ENCODE measurements at regions not wholly inside any gene's neighbourhood (a gene's known extent, or its start where the extent isn't known, plus 50 kb on each side); places are given as distances from the start of the nearest gene placed in this dataset.

GRCh38 chr3:66812741-66813140 lies 185.4 kb upstream of the KBTBD8 start:
- no peak for TF ChIP-seq CTCF (IDR thresholded peaks at IDR 0.05; ENCODE audit: insufficient read depth in 1 of 2, low read depth in 1 of 2, low read length in 1 of 2, severe bottlenecking in 1 of 2, unreplicated experiment in 1 of 2)
- peaks cover 6% of the 10 kb centered on the region for H3K9me3 Mint-ChIP-seq (ENCODE audit: unreplicated experiment)
- H3K4me1 Mint-ChIP-seq (ENCODE audit: low read depth, unreplicated experiment) = peaks cover 11% of the 10 kb centered on the region
- no peaks in the 10 kb centered on the region for H3K36me3 Mint-ChIP-seq (ENCODE audit: insufficient read depth, unreplicated experiment)
- H3K27ac Mint-ChIP-seq (ENCODE audit: unreplicated experiment) = no peak overlapping the region
- CTCF ChIA-PET = no interaction called here
- Histone ChIP-seq H3K36me3 (ENCODE audit: control insufficient read depth, insufficient read depth, low read length) (no peaks in the 10 kb centered on the region), H3K9me3 (no peaks in the 10 kb centered on the region), H3K4me1 (peaks cover 6% of the 10 kb centered on the region; the same call in 1 of the 2 replicates), H3K4me3 (ENCODE audit: low read depth, low read length) (no peak overlapping the region), H3K27me3 (replicated peaks; ENCODE audit: control insufficient read depth, insufficient read depth, low read length) (no peaks in the 10 kb centered on the region)
- no peak for DNase-seq
- intact Hi-C loops (cut with micrococcal nuclease; ENCODE audit: unreplicated experiment) = no loop called here
- BruUV-seq (replicated peaks) = no TSS peak
- H3K27me3 Mint-ChIP-seq (ENCODE audit: insufficient read depth, unreplicated experiment) = no peaks in the 10 kb centered on the region
- no peak overlapping the region for H3K4me3 Mint-ChIP-seq (ENCODE audit: unreplicated experiment)
- POLR2A ChIA-PET = no interaction called here

GRCh38 chr3:66816090-66816761 lies 181.9 kb upstream of the KBTBD8 start:
- intact Hi-C loops (cut with micrococcal nuclease; ENCODE audit: unreplicated experiment) = loop anchor here (1.0 to 5.0 kb wide), 5 partner anchors 43 to 540 kb away; partner anchors contain the start of gene LRIG1

GRCh38 chr3:66817951-66818557 lies 180.1 kb upstream of the KBTBD8 start:
- CTCF ChIA-PET = no interaction called here
- BruUV-seq (replicated peaks) = no TSS peak

More at GRCh38 chr3:66816090-66816761, 181.9 kb upstream of the KBTBD8 start:
- no peaks in the 10 kb centered on the region for H3K4me1 ChIP-seq
- H3K9me3 Mint-ChIP-seq (ENCODE audit: unreplicated experiment) = peaks cover 6% of the 10 kb centered on the region
- CTCF ChIA-PET = interaction anchor here (0.6 to 1.6 kb wide), 2 partner anchors 408 to 562 kb away, joined by 3 to 8 read pairs; no protein-coding TSS in a partner anchor
- no peaks in the 10 kb centered on the region for H3K27me3 Mint-ChIP-seq (ENCODE audit: insufficient read depth, unreplicated experiment)
- H3K27ac Mint-ChIP-seq (ENCODE audit: unreplicated experiment) = no peak overlapping the region
- H3K4me3 ChIP-seq (ENCODE audit: low read depth, low read length) = no peak overlapping the region
- DNase-seq = peak in 1 of 2 experiments; percentile 21
- no peak overlapping the region for H3K4me3 Mint-ChIP-seq (ENCODE audit: unreplicated experiment)
- no peaks in the 10 kb centered on the region for H3K9me3 ChIP-seq
- BruUV-seq (replicated peaks) = no TSS peak
- no peaks in the 10 kb centered on the region for H3K36me3 Mint-ChIP-seq (ENCODE audit: insufficient read depth, unreplicated experiment)
- H3K27me3 ChIP-seq (replicated peaks; ENCODE audit: control insufficient read depth, insufficient read depth, low read length) = no peaks in the 10 kb centered on the region
- POLR2A ChIA-PET = no interaction called here
- no peaks in the 10 kb centered on the region for H3K36me3 ChIP-seq (ENCODE audit: control insufficient read depth, insufficient read depth, low read length)
- peaks cover 6% of the 10 kb centered on the region for H3K4me1 Mint-ChIP-seq (ENCODE audit: low read depth, unreplicated experiment)
- peak; percentile 32 to 56 for TF ChIP-seq CTCF (IDR thresholded peaks at IDR 0.05; ENCODE audit: insufficient read depth in 1 of 2, low read depth in 1 of 2, low read length in 1 of 2, severe bottlenecking in 1 of 2, unreplicated experiment in 1 of 2)

More at GRCh38 chr3:66817951-66818557, 180.1 kb upstream of the KBTBD8 start:
- no peak overlapping the region for H3K27ac Mint-ChIP-seq (ENCODE audit: unreplicated experiment)
- peaks cover 6% of the 10 kb centered on the region for H3K4me1 Mint-ChIP-seq (ENCODE audit: low read depth, unreplicated experiment)
- H3K4me3 ChIP-seq (ENCODE audit: low read depth, low read length) = no peak overlapping the region
- no peaks in the 10 kb centered on the region for H3K9me3 ChIP-seq
- no peak for TF ChIP-seq CTCF (IDR thresholded peaks at IDR 0.05; ENCODE audit: insufficient read depth in 1 of 2, low read depth in 1 of 2, low read length in 1 of 2, severe bottlenecking in 1 of 2, unreplicated experiment in 1 of 2)
- H3K4me1 ChIP-seq = no peaks in the 10 kb centered on the region
- intact Hi-C loops (cut with micrococcal nuclease; ENCODE audit: unreplicated experiment) = loop anchor here (2.0 to 5.0 kb wide), 2 partner anchors 45 to 316 kb away; partner anchors contain the start of gene LRIG1
- H3K27me3 ChIP-seq (replicated peaks; ENCODE audit: control insufficient read depth, insufficient read depth, low read length) = no peaks in the 10 kb centered on the region
- DNase-seq = no peak
- H3K9me3 Mint-ChIP-seq (ENCODE audit: unreplicated experiment) = peaks cover 2% of the 10 kb centered on the region
- no peaks in the 10 kb centered on the region for H3K27me3 Mint-ChIP-seq (ENCODE audit: insufficient read depth, unreplicated experiment)
- no peaks in the 10 kb centered on the region for H3K36me3 Mint-ChIP-seq (ENCODE audit: insufficient read depth, unreplicated experiment)
- H3K36me3 ChIP-seq (ENCODE audit: control insufficient read depth, insufficient read depth, low read length) = no peaks in the 10 kb centered on the region
- POLR2A ChIA-PET = no interaction called here
- H3K4me3 Mint-ChIP-seq (ENCODE audit: unreplicated experiment) = no peak overlapping the region
